ENCODE measurements at regions not wholly inside any gene's neighbourhood (a gene's known extent, or its start where the extent isn't known, plus 50 kb on each side); places are given as distances from the start of the nearest gene placed in this dataset.

GRCh38 chr5:167851416-167851815, 440.0 kb upstream of the WWC1 start:
- Histone ChIP-seq H3K27me3 (ENCODE audit: control insufficient read depth in 2 of 2, insufficient read depth in 2 of 2, low read length in 2 of 2) (no peaks in the 10 kb centered on the region), H3K9me3 (replicated peaks; ENCODE audit: control insufficient read depth, insufficient read depth, low read length) (peaks cover 4% of the 10 kb centered on the region), H3K4me2 (ENCODE audit: insufficient read depth, low read length) (no peak overlapping the region), H3K4me3 (replicated peaks in 1 of 3; ENCODE audit: insufficient read depth in 1 of 3, low read depth in 1 of 3, low read length in 3 of 3) (no peak overlapping the region), H3K9ac (replicated peaks; ENCODE audit: extremely low read depth, insufficient read depth, low read length) (no peak overlapping the region), H4K20me1 (replicated peaks; ENCODE audit: control insufficient read depth, extremely low read depth, insufficient read depth, low read length) (no peaks in the 10 kb centered on the region), H3K4me1 (ENCODE audit: control insufficient read depth, extremely low read depth, insufficient read depth, low read length) (no peaks in the 10 kb centered on the region), H3K27ac (ENCODE audit: insufficient read depth, low read depth, low read length) (no peak overlapping the region), H3K36me3 (ENCODE audit: control insufficient read depth in 2 of 2, extremely low read depth in 1 of 2, insufficient read depth in 2 of 2, low read length in 2 of 2) (no peaks in the 10 kb centered on the region), H3K79me2 (ENCODE audit: control insufficient read depth, insufficient read depth, low read length) (no peaks in the 10 kb centered on the region), H3K9me1 (replicated peaks; ENCODE audit: control insufficient read depth, extremely low read depth, insufficient read depth, low read length) (no peaks in the 10 kb centered on the region), H2AFZ (ENCODE audit: low read depth, low read length) (no peak overlapping the region)
- dilution Hi-C loops (cut with MboI; ENCODE audit: extremely low pct_ligation_motif_present, low sequenced_read_pairs), result no loop called here
- DNase-seq (ENCODE audit: low read depth, low spot score) (no peak), FAIRE-seq (no peak)
- TF ChIP-seq FOS (IDR thresholded peaks at IDR 0.05; ENCODE audit: borderline replicate concordance, insufficient read depth, low read length) (no peak), MAX (IDR thresholded peaks at IDR 0.05; ENCODE audit: insufficient read depth, insufficient read length) (no peak)
- BruUV-seq (replicated peaks), result no TSS peak
- POLR2A ChIA-PET, result no interaction called here
- intact Hi-C loops (cut with micrococcal nuclease), result no loop called here
- CTCF ChIA-PET, result no interaction called here

- Histone ChIP-seq H2AFZ (ENCODE audit: low read depth, low read length) (no peak overlapping the region), H3K27me3 (ENCODE audit: control insufficient read depth in 2 of 2, insufficient read depth in 2 of 2, low read length in 2 of 2) (no peaks in the 10 kb centered on the region), H3K36me3 (ENCODE audit: control insufficient read depth in 2 of 2, extremely low read depth in 1 of 2, insufficient read depth in 2 of 2, low read length in 2 of 2) (no peaks in the 10 kb centered on the region), H3K4me1 (ENCODE audit: control insufficient read depth, extremely low read depth, insufficient read depth, low read length) (no peaks in the 10 kb centered on the region), H3K4me2 (ENCODE audit: insufficient read depth, low read length) (no peak overlapping the region), H3K79me2 (ENCODE audit: control insufficient read depth, insufficient read depth, low read length) (no peaks in the 10 kb centered on the region), H3K9ac (replicated peaks; ENCODE audit: extremely low read depth, insufficient read depth, low read length) (no peak overlapping the region), H3K9me3 (replicated peaks; ENCODE audit: control insufficient read depth, insufficient read depth, low read length) (peaks cover 4% of the 10 kb centered on the region), H3K9me1 (replicated peaks; ENCODE audit: control insufficient read depth, extremely low read depth, insufficient read depth, low read length) (no peaks in the 10 kb centered on the region), H4K20me1 (replicated peaks; ENCODE audit: control insufficient read depth, extremely low read depth, insufficient read depth, low read length) (no peaks in the 10 kb centered on the region), H3K27ac (ENCODE audit: insufficient read depth, low read depth, low read length) (no peak overlapping the region), H3K4me3 (replicated peaks in 1 of 3; ENCODE audit: insufficient read depth in 1 of 3, low read depth in 1 of 3, low read length in 3 of 3) (no peak overlapping the region)
- no peak for DNase-seq (ENCODE audit: low read depth, low spot score)
- no TSS peak for BruUV-seq (replicated peaks)
- FAIRE-seq, result no peak
- dilution Hi-C loops (cut with MboI; ENCODE audit: extremely low pct_ligation_motif_present, low sequenced_read_pairs) (no loop called here), intact Hi-C loops (cut with micrococcal nuclease) (no loop called here)
- POLR2A ChIA-PET, result no interaction called here
- CTCF ChIA-PET, result no interaction called here
- TF ChIP-seq GATA2 (IDR thresholded peaks at IDR 0.05; ENCODE audit: insufficient read depth, insufficient read length, low read depth, low read length) (no peak), FOS (IDR thresholded peaks at IDR 0.05; ENCODE audit: borderline replicate concordance, insufficient read depth, low read length) (no peak), POLR2AphosphoS5 (IDR thresholded peaks at IDR 0.05; ENCODE audit: insufficient read depth, low read depth, low read length) (no peak), MYC (IDR thresholded peaks at IDR 0.05; ENCODE audit: low read depth, low read length) (no peak), EZH2 (IDR thresholded peaks at IDR 0.05; ENCODE audit: borderline replicate concordance, low read depth, low read length, severe bottlenecking) (no peak), CTCF (IDR thresholded peaks at IDR 0.05; ENCODE audit: extremely low read depth in 1 of 2, insufficient read depth in 1 of 2, low read depth in 1 of 2, low read length in 2 of 2) (no peak)
Measured at GRCh38 chr5:167852515-167852914, 438.9 kb upstream of the WWC1 start.

All from endothelial cell of umbilical vein (primary cell).